MCF 10A (cell line): ENCODE measurements at regions not wholly inside any gene's neighbourhood (a gene's known extent, or its start where the extent isn't known, plus 50 kb on each side); places are given as distances from the start of the nearest gene placed in this dataset.

Experiments used
- BruUV-seq: library from RNA; stranded (reverse); fragments of 400-500 nt; replicated peaks from 2 replicates; lab custom pipeline; 2021; lab: Mats Ljungman, UMichigan
- CTCF ChIA-PET: fragments of 300-600 bp; sonication (Branson Sonifier 250); formaldehyde crosslinking; extraction: SDS; loops from one replicate; lab custom pipeline; 2021; ENCODE audit warnings: antibody characterized with exemption, inconsistent platforms; lab: Yijun Ruan, JAX
- POLR2A ChIA-PET: fragments of 300-600, 350-650 bp; sonication (Branson Sonifier 250); formaldehyde crosslinking; extraction: SDS; loops from one replicate; lab custom pipeline; 2020; ENCODE audit warnings: antibody characterized with exemption, inconsistent platforms; lab: Yijun Ruan, JAX
- DNase-seq: peaks from one replicate; pipeline ENCODE4 v3.0.0-alpha.2; 2018; ENCODE audit not compliant: unreplicated experiment
- H3K27ac Mint-ChIP-seq: one replicate; pipeline ENCODE4 v1.8.0; 2022; ENCODE audit warnings: mild to moderate bottlenecking, low read depth, mixed read lengths; ENCODE audit not compliant: unreplicated experiment
- H3K27me3 Mint-ChIP-seq: one replicate; pipeline ENCODE4 v1.8.0; 2022; ENCODE audit warnings: mixed read lengths; ENCODE audit not compliant: insufficient read depth, unreplicated experiment
- H3K36me3 Mint-ChIP-seq: one replicate; pipeline ENCODE4 v1.8.0; 2022; ENCODE audit warnings: mild to moderate bottlenecking, moderate library complexity, mixed read lengths; ENCODE audit not compliant: insufficient read depth, unreplicated experiment
- H3K4me1 Mint-ChIP-seq: one replicate; pipeline ENCODE4 v1.8.0; 2022; ENCODE audit warnings: mixed read lengths; ENCODE audit not compliant: insufficient read depth, unreplicated experiment
- H3K4me3 Mint-ChIP-seq: one replicate; pipeline ENCODE4 v1.8.0; 2022; ENCODE audit warnings: mild to moderate bottlenecking, moderate library complexity, mixed read lengths; ENCODE audit not compliant: unreplicated experiment
- H3K9me3 Mint-ChIP-seq: one replicate; pipeline ENCODE4 v1.8.0; 2022; ENCODE audit warnings: mixed read lengths; ENCODE audit not compliant: unreplicated experiment
- intact Hi-C: fragments of 100-400 bp; cut with micrococcal nuclease; formaldehyde crosslinking; loops from 2 replicates; pipeline ENCODE4 v1.14.1; 2022
- TF ChIP-seq, protein P1 (sequence below): fragments of 200-600 bp; IDR thresholded peaks from one replicate; pipeline ENCODE4 v1.8.0; 2022; ENCODE audit warnings: antibody characterized with exemption, mild to moderate bottlenecking; ENCODE audit not compliant: unreplicated experiment

DNA sequence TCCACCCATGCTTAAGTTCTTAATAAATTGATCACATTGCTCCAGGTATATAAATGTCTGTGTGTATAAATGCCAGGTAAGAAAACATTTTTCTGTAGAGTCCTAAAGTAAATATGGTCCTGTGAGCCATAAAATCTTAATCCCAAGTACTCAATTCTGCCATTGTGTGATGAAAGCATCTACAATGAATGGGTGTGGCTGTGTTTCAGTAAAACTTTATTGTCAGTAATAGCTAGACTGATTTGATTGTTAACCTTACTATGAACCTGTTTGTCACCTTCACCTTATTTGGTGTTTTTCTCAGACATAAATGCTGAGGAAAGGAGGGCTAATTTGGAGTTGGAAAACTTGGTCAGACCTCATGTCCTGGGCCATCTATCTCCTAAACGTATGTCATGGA lies 683.5 kb upstream of the GRM7 start:
- H3K4me3 Mint-ChIP-seq = no peak overlapping the region
- intact Hi-C loops = no loop called here

DNA sequence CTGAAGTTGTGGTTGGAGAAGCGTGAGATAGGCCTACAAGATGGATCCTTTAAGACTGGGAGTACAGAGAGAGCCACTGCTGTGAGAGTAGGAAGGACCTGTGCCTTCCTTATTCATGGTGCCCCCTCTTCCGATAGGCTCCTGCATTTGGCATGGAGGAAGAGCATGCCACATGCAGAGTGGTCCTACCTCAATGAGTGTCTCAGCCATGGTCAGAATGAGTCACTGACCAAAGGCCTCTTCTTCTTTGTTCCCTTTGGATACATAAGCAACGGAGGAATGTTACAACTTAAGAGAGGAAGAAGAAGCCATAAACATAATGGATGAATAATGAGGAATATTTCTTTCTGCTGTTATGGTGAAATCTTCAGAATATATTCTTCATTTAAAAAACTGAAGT lies 681.2 kb upstream of the GRM7 start:
- intact Hi-C loops = no loop called here
- POLR2A ChIA-PET = no interaction called here
- TF ChIP-seq, protein P1, sequence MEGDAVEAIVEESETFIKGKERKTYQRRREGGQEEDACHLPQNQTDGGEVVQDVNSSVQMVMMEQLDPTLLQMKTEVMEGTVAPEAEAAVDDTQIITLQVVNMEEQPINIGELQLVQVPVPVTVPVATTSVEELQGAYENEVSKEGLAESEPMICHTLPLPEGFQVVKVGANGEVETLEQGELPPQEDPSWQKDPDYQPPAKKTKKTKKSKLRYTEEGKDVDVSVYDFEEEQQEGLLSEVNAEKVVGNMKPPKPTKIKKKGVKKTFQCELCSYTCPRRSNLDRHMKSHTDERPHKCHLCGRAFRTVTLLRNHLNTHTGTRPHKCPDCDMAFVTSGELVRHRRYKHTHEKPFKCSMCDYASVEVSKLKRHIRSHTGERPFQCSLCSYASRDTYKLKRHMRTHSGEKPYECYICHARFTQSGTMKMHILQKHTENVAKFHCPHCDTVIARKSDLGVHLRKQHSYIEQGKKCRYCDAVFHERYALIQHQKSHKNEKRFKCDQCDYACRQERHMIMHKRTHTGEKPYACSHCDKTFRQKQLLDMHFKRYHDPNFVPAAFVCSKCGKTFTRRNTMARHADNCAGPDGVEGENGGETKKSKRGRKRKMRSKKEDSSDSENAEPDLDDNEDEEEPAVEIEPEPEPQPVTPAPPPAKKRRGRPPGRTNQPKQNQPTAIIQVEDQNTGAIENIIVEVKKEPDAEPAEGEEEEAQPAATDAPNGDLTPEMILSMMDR = no peak
- Mint-ChIP-seq H3K9me3 (no peaks in the 10 kb centered on the region), H3K27ac (no peak overlapping the region), H3K4me3 (no peak overlapping the region), H3K36me3 (no peaks in the 10 kb centered on the region), H3K27me3 (no peaks in the 10 kb centered on the region), H3K4me1 (peaks cover 6% of the 10 kb centered on the region)
- DNase-seq = no peak
- CTCF ChIA-PET = interaction anchor here (0.7 kb wide), 1 partner anchor 392 kb away, joined by 3 read pairs; no protein-coding TSS in a partner anchor
- no TSS peak for BruUV-seq

More for the DNA sequence above, 683.5 kb upstream of the GRM7 start:
- no peaks in the 10 kb centered on the region for H3K9me3 Mint-ChIP-seq
- H3K27me3 Mint-ChIP-seq = no peaks in the 10 kb centered on the region
- no peaks in the 10 kb centered on the region for H3K36me3 Mint-ChIP-seq
- TF ChIP-seq, protein P1 = no peak
- peaks cover 6% of the 10 kb centered on the region for H3K4me1 Mint-ChIP-seq
- H3K27ac Mint-ChIP-seq = no peak overlapping the region
- BruUV-seq = no TSS peak
- CTCF ChIA-PET = interaction anchor here (0.5 kb wide), 1 partner anchor 26 kb away, joined by 3 read pairs; no protein-coding TSS in a partner anchor
- POLR2A ChIA-PET = no interaction called here
- DNase-seq = no peak

DNA sequence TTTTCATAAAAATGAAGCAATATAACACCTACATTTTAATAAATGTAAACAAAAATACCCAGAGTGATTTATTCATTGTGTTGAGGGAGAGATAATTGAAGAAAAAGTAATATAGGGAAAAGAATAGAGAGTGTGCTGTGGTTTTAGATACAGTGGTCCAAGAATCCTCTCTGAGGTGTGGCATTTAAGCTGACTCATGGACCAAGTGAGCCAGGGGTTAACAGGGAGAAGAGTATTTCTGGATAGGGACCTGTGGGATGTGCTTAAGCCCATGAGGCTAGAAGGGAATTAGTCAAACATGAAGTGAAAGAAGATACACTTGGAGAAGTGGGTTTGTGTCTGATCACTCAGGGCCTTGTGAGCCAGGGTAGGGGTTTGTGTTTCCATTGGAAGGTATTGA lies 680.7 kb upstream of the GRM7 start:
- Mint-ChIP-seq H3K36me3 (no peaks in the 10 kb centered on the region), H3K27me3 (no peaks in the 10 kb centered on the region), H3K9me3 (no peaks in the 10 kb centered on the region), H3K4me3 (no peak overlapping the region), H3K27ac (no peak overlapping the region), H3K4me1 (peaks cover 6% of the 10 kb centered on the region)
- no peak for DNase-seq
- POLR2A ChIA-PET = no interaction called here
- BruUV-seq = no TSS peak
- CTCF ChIA-PET = no interaction called here
- intact Hi-C loops = no loop called here
- TF ChIP-seq, protein P1 = no peak

DNA sequence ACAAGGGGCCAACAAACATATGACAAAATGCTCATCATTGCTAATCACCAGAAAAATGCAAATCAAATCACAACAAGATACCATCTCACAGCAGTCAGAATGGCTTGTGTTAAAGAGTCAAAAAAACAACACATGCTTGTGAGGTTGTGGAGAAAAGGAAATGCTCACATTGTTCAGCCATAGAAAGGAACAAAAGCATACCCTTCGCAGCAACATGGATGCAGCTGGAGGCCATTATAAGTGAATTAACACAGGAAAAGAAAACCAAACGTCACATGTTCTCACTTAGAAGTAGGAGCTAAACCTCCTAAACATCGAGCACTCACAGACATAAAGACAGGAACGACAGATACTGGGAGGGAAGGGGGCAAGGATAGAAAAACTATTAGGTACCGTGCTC lies 678.4 kb upstream of the GRM7 start:
- CTCF ChIA-PET = no interaction called here
- no peak overlapping the region for H3K27ac Mint-ChIP-seq
- no TSS peak for BruUV-seq
- POLR2A ChIA-PET = no interaction called here
- intact Hi-C loops = no loop called here
- H3K9me3 Mint-ChIP-seq = no peaks in the 10 kb centered on the region
- peaks cover 11% of the 10 kb centered on the region for H3K27me3 Mint-ChIP-seq
- DNase-seq = no peak
- no peak overlapping the region for H3K4me3 Mint-ChIP-seq
- no peaks in the 10 kb centered on the region for H3K36me3 Mint-ChIP-seq
- TF ChIP-seq, protein P1 = no peak
- peaks cover 6% of the 10 kb centered on the region for H3K4me1 Mint-ChIP-seq
